Adrenal gland (tissue), 9 donors: ENCODE measurements at regions not wholly inside any gene's neighbourhood (a gene's known extent, or its start where the extent isn't known, plus 50 kb on each side); places are given as distances from the start of the nearest gene placed in this dataset.

Experiments
- DNase-seq, 7 donors: peaks; one replicate each; pipeline ENCODE4 v3.0.0-alpha.2; 2019 to 2020
- H3K27ac ChIP-seq, 5 donors: fragments of 200-600 bp; sonication (generic) in 4 of 5; 1 replicate in 3 of 5; 2 replicates in 2 of 5; pipeline versions ENCODE4 v1.5.1 to v1.8.0; 2016 to 2020; ENCODE audit warnings: mild to moderate bottlenecking in 1 of 5
- H3K27me3 ChIP-seq: fragments of 200-600 bp; 2 replicates; pipeline ENCODE4 v1.8.0; 2021
- H3K36me3 ChIP-seq, 2 donors: fragments of 200-600 bp; replicated peaks in 1 of 2; 1 replicate in 1 of 2; 2 replicates in 1 of 2; pipeline versions ENCODE4 v1.5.1 to v1.8.0; 2018 to 2022
- H3K4me1 ChIP-seq, 2 donors: fragments of 200-600 bp; replicated peaks in 1 of 2; 1 replicate in 1 of 2; 2 replicates in 1 of 2; pipeline versions ENCODE4 v1.5.1 to v1.8.0; 2018 to 2021
- H3K4me3 ChIP-seq, 4 donors: fragments of 200-600 bp; sonication (generic) in 3 of 4; one replicate each; pipeline ENCODE4 v1.5.1; 2016 to 2018
- H3K9me3 ChIP-seq, 3 donors: fragments of 200-600 bp; sonication (generic) in 1 of 3; replicated peaks in 1 of 3; 1 replicate in 2 of 3; 2 replicates in 1 of 3; pipeline versions ENCODE4 v1.5.1 to v1.8.0; 2016 to 2021
- CTCF ChIP-seq, 6 experiments: fragments of 450-650 bp in 4 of 6; fragments of 200-600 bp in 2 of 6; sonication (generic) in 1 of 6; IDR thresholded peaks; 1 replicate in 5 of 6; 2 replicates in 1 of 6; pipeline versions ENCODE4 v1.5.1 to v1.8.0; 2016 to 2021; ENCODE audit warnings: antibody characterized with exemption in 6 of 6, mild to moderate bottlenecking in 2 of 6, moderate library complexity in 1 of 6
- POLR2A ChIP-seq, 2 donors: fragments of 450-650 bp; IDR thresholded peaks; one replicate each; pipeline ENCODE4 v1.6.1; 2017; ENCODE audit warnings: antibody characterized with exemption in 2 of 2, mild to moderate bottlenecking in 2 of 2, moderate library complexity in 1 of 2
- WGBS, 4 donors: extraction: QIAGEN DNeasy Blood & Tissue Kit in 2 of 4; methylation state at CpG; one replicate each; pipeline versions ENCODE4 v1.1.5 to v1.1.7; 2013 to 2017; 5-methylcytosine and 5-hydroxymethylcytosine counted together
- intact Hi-C, 2 donors: fragments of 100-400 bp; cut with DNase I; formaldehyde crosslinking; loops; one replicate each; pipeline versions ENCODE4 v1.14.1 to v1.15.0; 2022 to 2023
- donor health status: healthy with polysubstance abuse.
- donor health status: Bipolar disorder and iron deficiency.
- donor health status: DM: yes; HTN: yes; CAD: no.
- donor health status: DM: no; HTN: no; CAD: no.
- donor health status: DM: no; HTN: no; CAD: no.

GRCh38 chr12:23014749-23015148, 389.8 kb downstream of the ETNK1 start:
- TF ChIP-seq POLR2A (IDR thresholded peaks at IDR 0.05) (no peak), CTCF (IDR thresholded peaks at IDR 0.05) (no peak)
- no peaks in the 10 kb centered on the region for H3K36me3 ChIP-seq
- no peak for DNase-seq
- no peaks in the 10 kb centered on the region for H3K9me3 ChIP-seq
- intact Hi-C loops = no loop called here
- H3K4me3 ChIP-seq = no peak overlapping the region
- no peaks in the 10 kb centered on the region for H3K4me1 ChIP-seq
- no peaks in the 10 kb centered on the region for H3K27me3 ChIP-seq
- H3K27ac ChIP-seq = no peak overlapping the region

GRCh38 chr12:23025372-23026016, 400.5 kb downstream of the ETNK1 start:
- intact Hi-C loops = no loop called here
- no peak for TF ChIP-seq POLR2A (IDR thresholded peaks at IDR 0.05)
- TF ChIP-seq CTCF (IDR thresholded peaks at IDR 0.05) = no peak
- no peak for DNase-seq
- H3K4me3 ChIP-seq = no peak overlapping the region
- H3K27ac ChIP-seq = no peak overlapping the region
- no peaks in the 10 kb centered on the region for H3K36me3 ChIP-seq
- H3K4me1 ChIP-seq = no peaks in the 10 kb centered on the region
- no peaks in the 10 kb centered on the region for H3K9me3 ChIP-seq
- no peaks in the 10 kb centered on the region for H3K27me3 ChIP-seq
- WGBS, 4 donors = 15 to 46% (median 24%) methylated on average over 1 of the region's 1 CpG

- no peaks in the 10 kb centered on the region for H3K27me3 ChIP-seq
- DNase-seq = no peak
- H3K27ac ChIP-seq = no peak overlapping the region
- intact Hi-C loops = no loop called here
- WGBS, 4 donors = 45 to 62% (median 48%) methylated on average over 4 of the region's 4 CpGs
- TF ChIP-seq POLR2A (IDR thresholded peaks at IDR 0.05) = no peak
- TF ChIP-seq CTCF (IDR thresholded peaks at IDR 0.05) = no peak
- H3K36me3 ChIP-seq = no peaks in the 10 kb centered on the region
- no peaks in the 10 kb centered on the region for H3K9me3 ChIP-seq
- no peak overlapping the region for H3K4me3 ChIP-seq
- H3K4me1 ChIP-seq = no peaks in the 10 kb centered on the region
Measured at GRCh38 chr12:23028158-23028802, 403.3 kb downstream of the ETNK1 start.

DNA sequence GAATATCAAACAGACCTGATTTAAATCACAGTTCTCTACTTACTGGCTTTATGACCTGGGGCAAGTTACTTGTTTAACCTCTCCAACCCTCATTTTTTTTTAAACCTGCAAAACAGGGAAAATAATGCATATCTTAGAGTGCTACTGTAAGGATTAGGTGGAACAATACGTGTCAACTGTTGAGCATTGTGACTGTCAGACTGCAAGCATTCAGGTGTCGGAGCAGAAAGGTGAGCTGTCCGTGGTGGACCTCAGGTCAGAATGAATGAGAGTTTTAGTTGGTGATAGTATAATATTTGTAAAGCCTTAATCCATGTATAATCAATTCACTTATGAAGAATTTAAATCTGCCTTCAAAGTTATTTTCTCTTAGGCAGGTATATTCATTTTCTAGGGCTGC, 404.2 kb downstream of the ETNK1 start:
- H3K27ac ChIP-seq = no peak overlapping the region
- H3K4me3 ChIP-seq = no peak overlapping the region
- H3K36me3 ChIP-seq = no peaks in the 10 kb centered on the region
- no peaks in the 10 kb centered on the region for H3K9me3 ChIP-seq
- TF ChIP-seq CTCF (IDR thresholded peaks at IDR 0.05) (no peak), POLR2A (IDR thresholded peaks at IDR 0.05) (no peak)
- no peaks in the 10 kb centered on the region for H3K27me3 ChIP-seq
- no peak for DNase-seq
- 68 to 81% (median 75%) methylated on average over 3 of the region's 3 CpGs for WGBS, 4 donors
- intact Hi-C loops = no loop called here
- H3K4me1 ChIP-seq = no peaks in the 10 kb centered on the region
